Trophoblast cell (in vitro differentiated cells and primary cell): ENCODE measurements at regions not wholly inside any gene's neighbourhood (a gene's known extent, or its start where the extent isn't known, plus 50 kb on each side); places are given as distances from the start of the nearest gene placed in this dataset.
"Not testable (repeated sequence)": the region's sequence is repeated elsewhere in the genome, so short reads cannot be mapped to it uniquely, and the experiment has no call there.

Experiments
- DNase-seq, 2 donors: peaks; one replicate each; pipeline ENCODE4 v3.0.0-alpha.2; 2016
- H2AFZ ChIP-seq: 2 replicates; pipeline ENCODE4 v1.6.1; 2013; ENCODE audit warnings: low read length, moderate library complexity, mild to moderate bottlenecking; ENCODE audit not compliant: insufficient read depth, poor library complexity
- H2AK5ac ChIP-seq: 2 replicates; pipeline ENCODE4 v1.6.1; 2013; ENCODE audit warnings: mild to moderate bottlenecking, low read length
- H2BK120ac ChIP-seq: 2 replicates; pipeline ENCODE4 v1.6.1; 2013; ENCODE audit warnings: low read length, mild to moderate bottlenecking, moderate library complexity; ENCODE audit not compliant: insufficient read depth, poor library complexity
- H2BK12ac ChIP-seq: 2 replicates; pipeline ENCODE4 v1.6.1; 2013; ENCODE audit warnings: mild to moderate bottlenecking, low read length, moderate library complexity
- H2BK5ac ChIP-seq: 2 replicates; pipeline ENCODE4 v1.6.1; 2013; ENCODE audit warnings: low read length, low read depth, moderate library complexity, mild to moderate bottlenecking; ENCODE audit not compliant: poor library complexity
- H3K14ac ChIP-seq: 2 replicates; pipeline ENCODE4 v1.6.1; 2013; ENCODE audit warnings: mild to moderate bottlenecking, low read length
- H3K18ac ChIP-seq: 2 replicates; pipeline ENCODE4 v1.6.1; 2013; ENCODE audit warnings: mild to moderate bottlenecking, low read length
- H3K23ac ChIP-seq: 2 replicates; pipeline ENCODE4 v1.6.1; 2013; ENCODE audit warnings: low read length
- H3K27ac ChIP-seq: 2 replicates; pipeline ENCODE4 v1.5.1; 2013; ENCODE audit warnings: low read depth, mild to moderate bottlenecking, inconsistent platforms, low read length, moderate library complexity
- H3K27me3 ChIP-seq: 2 replicates; pipeline ENCODE4 v1.6.1; 2013; ENCODE audit warnings: inconsistent platforms, mild to moderate bottlenecking, low read length, moderate library complexity; ENCODE audit not compliant: insufficient read depth
- H3K36me3 ChIP-seq, 2 experiments: 1 replicate in 1 of 2; 2 replicates in 1 of 2; pipeline ENCODE4 v1.6.1; 2013; ENCODE audit warnings: low read length in 2 of 2, mild to moderate bottlenecking in 2 of 2, moderate library complexity in 1 of 2; ENCODE audit not compliant: insufficient read depth in 2 of 2, control insufficient read depth in 1 of 2
- H3K4ac ChIP-seq: 2 replicates; pipeline ENCODE4 v1.6.1; 2013; ENCODE audit warnings: low read depth, mild to moderate bottlenecking, low read length, moderate library complexity
- H3K4me1 ChIP-seq, 2 experiments: 1 replicate in 1 of 2; 2 replicates in 1 of 2; pipeline ENCODE4 v1.6.1; 2013; ENCODE audit warnings: low read length in 2 of 2, mild to moderate bottlenecking in 2 of 2, moderate library complexity in 1 of 2; ENCODE audit not compliant: insufficient read depth in 2 of 2, control insufficient read depth in 1 of 2
- H3K4me2 ChIP-seq: 2 replicates; pipeline ENCODE4 v1.6.1; 2013; ENCODE audit warnings: inconsistent platforms, mild to moderate bottlenecking, low read length, moderate library complexity
- H3K4me3 ChIP-seq: 2 replicates; pipeline ENCODE4 v1.5.1; 2013; ENCODE audit warnings: mild to moderate bottlenecking, low read depth, low read length, inconsistent platforms
- H3K79me1 ChIP-seq: one replicate; pipeline ENCODE4 v1.6.1; 2013; ENCODE audit warnings: low read length
- H3K79me2 ChIP-seq: 2 replicates; pipeline ENCODE4 v1.6.1; 2013; ENCODE audit warnings: low read length, mild to moderate bottlenecking; ENCODE audit not compliant: control insufficient read depth, insufficient read depth, poor library complexity
- H3K9ac ChIP-seq: 2 replicates; pipeline ENCODE4 v1.6.1; 2013; ENCODE audit warnings: mild to moderate bottlenecking, low read length
- H3K9me3 ChIP-seq: 2 replicates; pipeline ENCODE4 v1.6.1; 2013; ENCODE audit warnings: low read depth, mild to moderate bottlenecking, control low read depth, inconsistent platforms, low read length; ENCODE audit not compliant: insufficient read depth
- H4K12ac ChIP-seq: 2 replicates; pipeline ENCODE4 v1.6.1; 2013; ENCODE audit warnings: low read depth, mild to moderate bottlenecking, low read length, moderate library complexity
- H4K8ac ChIP-seq: 2 replicates; pipeline ENCODE4 v1.6.1; 2013; ENCODE audit warnings: low read depth, mild to moderate bottlenecking, low read length, moderate library complexity
- H4K91ac ChIP-seq: one replicate; pipeline ENCODE4 v1.6.1; 2013; ENCODE audit warnings: low read depth, mild to moderate bottlenecking, low read length, moderate library complexity
- WGBS: extraction: QIAGEN DNeasy Blood & Tissue Kit; methylation state at CpG from one replicate; pipeline ENCODE4 v1.1.7; 2013; ENCODE audit warnings: missing lambda C conversion rate; ENCODE audit not compliant: insufficient read length, insufficient coverage; ENCODE audit errors: extremely low coverage; 5-methylcytosine and 5-hydroxymethylcytosine counted together

- not testable (repeated sequence) for H3K4me1 ChIP-seq, H3K4me2 ChIP-seq, H3K9ac ChIP-seq, H4K12ac ChIP-seq, H3K79me1 ChIP-seq, DNase-seq, H3K4me3 ChIP-seq, H3K23ac ChIP-seq, H2BK12ac ChIP-seq, H4K91ac ChIP-seq, H2AK5ac ChIP-seq, H3K14ac ChIP-seq, H4K8ac ChIP-seq, H2BK120ac ChIP-seq, H3K79me2 ChIP-seq, H2AFZ ChIP-seq, H2BK5ac ChIP-seq, H3K4ac ChIP-seq, H3K27ac ChIP-seq, H3K27me3 ChIP-seq, H3K9me3 ChIP-seq, H3K18ac ChIP-seq, H3K36me3 ChIP-seq
- WGBS, result no CpG with 5 or more reads among the region's 5 CpGs
Measured at GRCh38 chr6:92083914-92084313, 1335.4 kb downstream of the EPHA7 start.

- H4K8ac ChIP-seq, result no peak overlapping the region
- H3K14ac ChIP-seq, result no peak overlapping the region
- no peaks in the 10 kb centered on the region for H3K79me1 ChIP-seq
- H2AK5ac ChIP-seq, result no peak overlapping the region
- H3K4me2 ChIP-seq, result no peak overlapping the region
- no peaks in the 10 kb centered on the region for H3K27me3 ChIP-seq
- no peak overlapping the region for H2BK5ac ChIP-seq
- H3K36me3 ChIP-seq, result no peaks in the 10 kb centered on the region
- H3K27ac ChIP-seq, result no peak overlapping the region
- WGBS, result no CpG with 5 or more reads among the region's 3 CpGs
- H3K9ac ChIP-seq, result no peak overlapping the region
- no peak overlapping the region for H3K4ac ChIP-seq
- no peak overlapping the region for H4K12ac ChIP-seq
- H3K23ac ChIP-seq, result no peak overlapping the region
- H2BK12ac ChIP-seq, result no peak overlapping the region
- no peak overlapping the region for H3K4me3 ChIP-seq
- H2AFZ ChIP-seq, result no peak overlapping the region
- no peaks in the 10 kb centered on the region for H3K79me2 ChIP-seq
- H3K9me3 ChIP-seq, result no peaks in the 10 kb centered on the region
- no peak overlapping the region for H3K18ac ChIP-seq
- no peak overlapping the region for H4K91ac ChIP-seq
- no peaks in the 10 kb centered on the region for H3K4me1 ChIP-seq
- DNase-seq, result no peak
- no peak overlapping the region for H2BK120ac ChIP-seq
Measured at GRCh38 chr6:92072387-92072786, 1347.0 kb downstream of the EPHA7 start.

GRCh38 chr6:92069781-92070180, 1349.6 kb downstream of the EPHA7 start:
- Histone ChIP-seq H3K27ac (no peak overlapping the region), H3K4me1 (no peaks in the 10 kb centered on the region), H3K9me3 (no peaks in the 10 kb centered on the region), H2BK120ac (no peak overlapping the region), H3K4me3 (no peak overlapping the region), H3K27me3 (no peaks in the 10 kb centered on the region), H3K18ac (no peak overlapping the region), H3K14ac (no peak overlapping the region), H4K8ac (no peak overlapping the region), H4K91ac (no peak overlapping the region), H4K12ac (no peak overlapping the region), H3K36me3 (no peaks in the 10 kb centered on the region), H3K4ac (no peak overlapping the region), H2AK5ac (no peak overlapping the region), H2BK5ac (no peak overlapping the region), H3K79me1 (no peaks in the 10 kb centered on the region), H3K9ac (no peak overlapping the region), H3K79me2 (no peaks in the 10 kb centered on the region), H2BK12ac (no peak overlapping the region), H2AFZ (no peak overlapping the region), H3K4me2 (no peak overlapping the region), H3K23ac (no peak overlapping the region)
- no CpG with 5 or more reads among the region's 3 CpGs for whole genome bisulfite sequencing
- DNase-seq, result no peak

GRCh38 chr6:92052513-92052912, 1366.8 kb downstream of the EPHA7 start:
- no peak overlapping the region for H3K9ac ChIP-seq
- H3K79me2 ChIP-seq, result no peaks in the 10 kb centered on the region
- no peak overlapping the region for H3K14ac ChIP-seq
- H3K36me3 ChIP-seq, result no peaks in the 10 kb centered on the region
- H2BK120ac ChIP-seq, result no peak overlapping the region
- H3K4me1 ChIP-seq, result no peaks in the 10 kb centered on the region
- no CpG with 5 or more reads among the region's 2 CpGs for WGBS
- no peak overlapping the region for H2BK12ac ChIP-seq
- H4K8ac ChIP-seq, result no peak overlapping the region
- no peaks in the 10 kb centered on the region for H3K9me3 ChIP-seq
- H3K79me1 ChIP-seq, result no peaks in the 10 kb centered on the region
- no peak overlapping the region for H3K4me3 ChIP-seq
- DNase-seq, result no peak
- H3K4me2 ChIP-seq, result no peak overlapping the region
- H3K4ac ChIP-seq, result no peak overlapping the region
- H3K23ac ChIP-seq, result no peak overlapping the region
- H4K12ac ChIP-seq, result no peak overlapping the region
- H2AK5ac ChIP-seq, result no peak overlapping the region
- H2BK5ac ChIP-seq, result no peak overlapping the region
- no peak overlapping the region for H3K27ac ChIP-seq
- no peaks in the 10 kb centered on the region for H3K27me3 ChIP-seq
- H2AFZ ChIP-seq, result no peak overlapping the region
- H3K18ac ChIP-seq, result no peak overlapping the region
- no peak overlapping the region for H4K91ac ChIP-seq
